ENCODE measurements at regions not wholly inside any gene's neighbourhood (a gene's known extent, or its start where the extent isn't known, plus 50 kb on each side); places are given as distances from the start of the nearest gene placed in this dataset.

DNA sequence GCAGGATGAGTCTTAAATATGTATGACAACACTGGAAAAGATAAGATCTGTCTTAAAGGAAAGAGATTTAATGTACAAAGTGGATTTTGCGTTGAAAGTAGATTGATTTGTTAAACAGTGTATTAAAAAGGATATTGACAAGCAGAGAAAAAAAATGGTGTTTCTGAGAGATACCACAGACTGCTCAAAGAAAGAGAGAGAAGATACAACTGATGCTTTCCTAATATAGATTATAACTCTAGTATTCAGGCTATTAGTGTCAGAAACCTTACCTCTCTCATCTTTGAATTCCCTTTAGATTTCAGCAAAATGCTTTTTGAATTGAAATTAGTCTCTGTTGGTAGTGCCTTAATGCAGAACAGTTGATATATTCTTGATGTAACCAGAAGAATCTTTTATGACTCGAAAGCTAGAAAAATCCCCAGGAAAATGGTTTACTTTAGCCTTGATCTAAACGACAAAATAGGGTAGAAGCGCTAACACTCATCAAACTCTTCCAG lies 550.7 kb downstream of the INHBA start (continued):
- TF ChIP-seq, protein P1, sequence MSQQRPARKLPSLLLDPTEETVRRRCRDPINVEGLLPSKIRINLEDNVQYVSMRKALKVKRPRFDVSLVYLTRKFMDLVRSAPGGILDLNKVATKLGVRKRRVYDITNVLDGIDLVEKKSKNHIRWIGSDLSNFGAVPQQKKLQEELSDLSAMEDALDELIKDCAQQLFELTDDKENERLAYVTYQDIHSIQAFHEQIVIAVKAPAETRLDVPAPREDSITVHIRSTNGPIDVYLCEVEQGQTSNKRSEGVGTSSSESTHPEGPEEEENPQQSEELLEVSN (IDR thresholded peaks at IDR 0.05), result no peak
- TF ChIP-seq EGR1 (IDR thresholded peaks at IDR 0.05; ENCODE audit: borderline replicate concordance, low read depth, low read length), result no peak
